ENCODE measurements at regions not wholly inside any gene's neighbourhood (a gene's known extent, or its start where the extent isn't known, plus 50 kb on each side); places are given as distances from the start of the nearest gene placed in this dataset.

DNA sequence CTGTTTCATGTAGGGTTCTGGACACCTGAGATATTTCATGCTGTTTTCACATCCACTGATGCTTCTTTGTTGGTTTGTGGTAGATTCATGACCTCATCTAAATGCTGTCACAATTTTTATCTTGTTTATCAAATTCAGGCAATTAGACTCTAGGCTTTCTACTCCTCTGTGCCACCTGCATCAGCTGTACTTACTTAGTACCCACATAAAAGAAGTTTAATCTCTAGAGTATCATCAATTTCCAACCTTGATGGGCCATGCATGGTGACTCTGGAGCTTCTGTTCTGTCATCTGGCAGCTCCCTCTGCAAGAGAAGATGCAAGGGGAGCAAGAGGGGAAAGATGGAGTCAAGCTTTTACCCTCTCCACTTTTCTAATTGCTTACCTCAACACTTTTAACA lies 195.9 kb upstream of the VWC2 start:
- no peaks in the 10 kb centered on the region for H3K9me3 ChIP-seq (ENCODE audit: control insufficient read depth, insufficient read depth, low read depth, low read length)
- H3K36me3 ChIP-seq (ENCODE audit: control insufficient read depth in 2 of 2, insufficient read depth in 1 of 2, low read length in 2 of 2), result no peaks in the 10 kb centered on the region
- ChIA-PET CTCF (no interaction called here), POLR2A (no interaction called here)
- H3K27ac ChIP-seq (ENCODE audit: extremely low read depth, low read depth, low read length), result no peak overlapping the region
- no peak for TF ChIP-seq HOXA7 (CRISPR knock-in tag; IDR thresholded peaks at IDR 0.05; ENCODE audit: borderline replicate concordance)
- no peak for TF ChIP-seq ZNF140 (tag by site-specific recombination; IDR thresholded peaks at IDR 0.05)
- TF ChIP-seq ZBTB20 (tag by site-specific recombination; IDR thresholded peaks at IDR 0.05), result no peak
- no peak for TF ChIP-seq FEZF1 (tag by site-specific recombination; IDR thresholded peaks at IDR 0.05)
- no peak for TF ChIP-seq ZNF843 (tag by site-specific recombination; IDR thresholded peaks at IDR 0.05)
- TF ChIP-seq ZNF23 (tag by site-specific recombination; IDR thresholded peaks at IDR 0.05; ENCODE audit: borderline replicate concordance), result no peak
- TF ChIP-seq ZNF391 (tag by site-specific recombination; IDR thresholded peaks at IDR 0.05; ENCODE audit: borderline replicate concordance, low read depth), result no peak
- no peak for TF ChIP-seq ZNF830 (tag by site-specific recombination; IDR thresholded peaks at IDR 0.05; ENCODE audit: low read depth)
- TF ChIP-seq SCRT1 (tag by site-specific recombination; IDR thresholded peaks at IDR 0.05; ENCODE audit: borderline replicate concordance), result no peak
- TF ChIP-seq ZNF654 (tag by site-specific recombination; IDR thresholded peaks at IDR 0.05; ENCODE audit: low read depth), result no peak
- TF ChIP-seq, protein P1, sequence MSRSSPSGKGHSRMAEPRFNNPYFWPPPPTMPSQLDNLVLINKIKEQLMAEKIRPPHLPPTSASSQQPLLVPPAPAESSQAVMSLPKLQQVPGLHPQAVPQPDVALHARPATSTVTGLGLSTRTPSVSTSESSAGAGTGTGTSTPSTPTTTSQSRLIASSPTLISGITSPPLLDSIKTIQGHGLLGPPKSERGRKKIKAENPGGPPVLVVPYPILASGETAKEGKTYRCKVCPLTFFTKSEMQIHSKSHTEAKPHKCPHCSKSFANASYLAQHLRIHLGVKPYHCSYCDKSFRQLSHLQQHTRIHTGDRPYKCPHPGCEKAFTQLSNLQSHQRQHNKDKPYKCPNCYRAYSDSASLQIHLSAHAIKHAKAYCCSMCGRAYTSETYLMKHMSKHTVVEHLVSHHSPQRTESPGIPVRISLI (tag by site-specific recombination; IDR thresholded peaks at IDR 0.05), result no peak
- no peak for TF ChIP-seq ZBTB8A (tag by site-specific recombination; IDR thresholded peaks at IDR 0.05)
- TF ChIP-seq, protein P2, sequence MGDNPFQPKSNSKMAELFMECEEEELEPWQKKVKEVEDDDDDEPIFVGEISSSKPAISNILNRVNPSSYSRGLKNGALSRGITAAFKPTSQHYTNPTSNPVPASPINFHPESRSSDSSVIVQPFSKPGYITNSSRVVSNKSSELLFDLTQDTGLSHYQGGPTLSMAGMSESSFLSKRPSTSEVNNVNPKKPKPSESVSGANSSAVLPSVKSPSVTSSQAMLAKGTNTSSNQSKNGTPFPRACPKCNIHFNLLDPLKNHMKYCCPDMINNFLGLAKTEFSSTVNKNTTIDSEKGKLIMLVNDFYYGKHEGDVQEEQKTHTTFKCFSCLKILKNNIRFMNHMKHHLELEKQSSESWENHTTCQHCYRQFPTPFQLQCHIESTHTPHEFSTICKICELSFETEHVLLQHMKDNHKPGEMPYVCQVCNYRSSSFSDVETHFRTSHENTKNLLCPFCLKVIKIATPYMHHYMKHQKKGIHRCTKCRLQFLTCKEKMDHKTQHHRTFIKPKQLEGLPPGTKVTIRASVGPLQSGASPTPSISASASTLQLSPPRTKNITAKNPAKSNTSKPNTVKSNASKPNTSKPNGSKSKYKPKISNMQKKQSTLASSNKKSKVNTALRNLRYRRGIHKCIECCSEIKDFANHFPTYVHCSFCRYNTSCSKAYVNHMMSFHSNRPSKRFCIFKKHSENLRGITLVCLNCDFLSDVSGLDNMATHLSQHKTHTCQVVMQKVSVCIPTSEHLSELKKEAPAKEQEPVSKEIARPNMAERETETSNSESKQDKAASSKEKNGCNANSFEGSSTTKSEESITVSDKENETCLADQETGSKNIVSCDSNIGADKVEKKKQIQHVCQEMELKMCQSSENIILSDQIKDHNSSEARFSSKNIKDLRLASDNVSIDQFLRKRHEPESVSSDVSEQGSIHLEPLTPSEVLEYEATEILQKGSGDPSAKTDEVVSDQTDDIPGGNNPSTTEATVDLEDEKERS (tag by site-specific recombination; IDR thresholded peaks at IDR 0.05), result no peak
- no peak overlapping the region for H3K4me3 ChIP-seq (ENCODE audit: low read depth, low read length)
- H3K4me1 ChIP-seq (ENCODE audit: control insufficient read depth, insufficient read depth, low read length), result no peaks in the 10 kb centered on the region

DNA sequence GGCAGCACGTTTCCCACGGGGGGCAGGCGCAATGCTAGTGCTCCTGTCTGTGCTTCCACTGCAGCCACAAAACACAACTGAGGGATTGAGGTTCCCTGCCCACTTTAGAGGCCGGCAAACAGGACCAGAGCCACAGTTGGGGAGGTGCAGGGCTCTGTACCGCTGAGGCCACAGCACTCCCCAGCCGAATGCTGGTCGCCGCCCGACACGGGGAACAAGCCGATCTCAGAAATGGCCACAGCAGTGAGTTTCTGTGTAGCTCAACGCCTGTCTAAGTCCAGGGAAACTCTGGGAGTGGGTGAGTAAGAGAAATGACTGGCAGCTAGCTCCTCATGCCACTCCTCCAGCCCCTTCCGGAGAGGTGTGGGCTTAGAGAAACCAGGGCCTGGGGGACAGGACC lies 194.0 kb upstream of the VWC2 start:
- Histone ChIP-seq H3K27ac (ENCODE audit: extremely low read depth, low read depth, low read length) (no peak overlapping the region), H3K36me3 (ENCODE audit: control insufficient read depth in 2 of 2, insufficient read depth in 1 of 2, low read length in 2 of 2) (no peaks in the 10 kb centered on the region), H3K4me3 (ENCODE audit: low read depth, low read length) (no peak overlapping the region), H3K9me3 (ENCODE audit: control insufficient read depth, insufficient read depth, low read depth, low read length) (no peaks in the 10 kb centered on the region), H3K4me1 (ENCODE audit: control insufficient read depth, insufficient read depth, low read length) (no peaks in the 10 kb centered on the region)
- ChIA-PET POLR2A (no interaction called here), CTCF (no interaction called here)
- TF ChIP-seq ZBTB21 (tag by site-specific recombination; IDR thresholded peaks at IDR 0.05), result no peak
- TF ChIP-seq, protein P3, sequence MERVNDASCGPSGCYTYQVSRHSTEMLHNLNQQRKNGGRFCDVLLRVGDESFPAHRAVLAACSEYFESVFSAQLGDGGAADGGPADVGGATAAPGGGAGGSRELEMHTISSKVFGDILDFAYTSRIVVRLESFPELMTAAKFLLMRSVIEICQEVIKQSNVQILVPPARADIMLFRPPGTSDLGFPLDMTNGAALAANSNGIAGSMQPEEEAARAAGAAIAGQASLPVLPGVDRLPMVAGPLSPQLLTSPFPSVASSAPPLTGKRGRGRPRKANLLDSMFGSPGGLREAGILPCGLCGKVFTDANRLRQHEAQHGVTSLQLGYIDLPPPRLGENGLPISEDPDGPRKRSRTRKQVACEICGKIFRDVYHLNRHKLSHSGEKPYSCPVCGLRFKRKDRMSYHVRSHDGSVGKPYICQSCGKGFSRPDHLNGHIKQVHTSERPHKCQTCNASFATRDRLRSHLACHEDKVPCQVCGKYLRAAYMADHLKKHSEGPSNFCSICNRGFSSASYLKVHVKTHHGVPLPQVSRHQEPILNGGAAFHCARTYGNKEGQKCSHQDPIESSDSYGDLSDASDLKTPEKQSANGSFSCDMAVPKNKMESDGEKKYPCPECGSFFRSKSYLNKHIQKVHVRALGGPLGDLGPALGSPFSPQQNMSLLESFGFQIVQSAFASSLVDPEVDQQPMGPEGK (tag by site-specific recombination; IDR thresholded peaks at IDR 0.05), result no peak
- TF ChIP-seq ZFP3 (tag by site-specific recombination; IDR thresholded peaks at IDR 0.05; ENCODE audit: low read depth), result no peak
- TF ChIP-seq ZNF10 (tag by site-specific recombination; IDR thresholded peaks at IDR 0.05), result no peak
- TF ChIP-seq, protein P4, sequence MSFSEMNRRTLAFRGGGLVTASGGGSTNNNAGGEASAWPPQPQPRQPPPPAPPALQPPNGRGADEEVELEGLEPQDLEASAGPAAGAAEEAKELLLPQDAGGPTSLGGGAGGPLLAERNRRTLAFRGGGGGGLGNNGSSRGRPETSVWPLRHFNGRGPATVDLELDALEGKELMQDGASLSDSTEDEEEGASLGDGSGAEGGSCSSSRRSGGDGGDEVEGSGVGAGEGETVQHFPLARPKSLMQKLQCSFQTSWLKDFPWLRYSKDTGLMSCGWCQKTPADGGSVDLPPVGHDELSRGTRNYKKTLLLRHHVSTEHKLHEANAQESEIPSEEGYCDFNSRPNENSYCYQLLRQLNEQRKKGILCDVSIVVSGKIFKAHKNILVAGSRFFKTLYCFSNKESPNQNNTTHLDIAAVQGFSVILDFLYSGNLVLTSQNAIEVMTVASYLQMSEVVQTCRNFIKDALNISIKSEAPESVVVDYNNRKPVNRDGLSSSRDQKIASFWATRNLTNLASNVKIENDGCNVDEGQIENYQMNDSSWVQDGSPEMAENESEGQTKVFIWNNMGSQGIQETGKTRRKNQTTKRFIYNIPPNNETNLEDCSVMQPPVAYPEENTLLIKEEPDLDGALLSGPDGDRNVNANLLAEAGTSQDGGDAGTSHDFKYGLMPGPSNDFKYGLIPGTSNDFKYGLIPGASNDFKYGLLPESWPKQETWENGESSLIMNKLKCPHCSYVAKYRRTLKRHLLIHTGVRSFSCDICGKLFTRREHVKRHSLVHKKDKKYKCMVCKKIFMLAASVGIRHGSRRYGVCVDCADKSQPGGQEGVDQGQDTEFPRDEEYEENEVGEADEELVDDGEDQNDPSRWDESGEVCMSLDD (tag by site-specific recombination; IDR thresholded peaks at IDR 0.05), result no peak
- no peak for TF ChIP-seq ZNF654 (tag by site-specific recombination; IDR thresholded peaks at IDR 0.05; ENCODE audit: low read depth)
- no peak for TF ChIP-seq ZNF223 (tag by site-specific recombination; IDR thresholded peaks at IDR 0.05)
- no peak for TF ChIP-seq ZNF560 (tag by site-specific recombination; IDR thresholded peaks at IDR 0.05; ENCODE audit: borderline replicate concordance)
- TF ChIP-seq ZNF341 (tag by site-specific recombination; IDR thresholded peaks at IDR 0.05; ENCODE audit: low read depth), result no peak
- TF ChIP-seq, protein P5, sequence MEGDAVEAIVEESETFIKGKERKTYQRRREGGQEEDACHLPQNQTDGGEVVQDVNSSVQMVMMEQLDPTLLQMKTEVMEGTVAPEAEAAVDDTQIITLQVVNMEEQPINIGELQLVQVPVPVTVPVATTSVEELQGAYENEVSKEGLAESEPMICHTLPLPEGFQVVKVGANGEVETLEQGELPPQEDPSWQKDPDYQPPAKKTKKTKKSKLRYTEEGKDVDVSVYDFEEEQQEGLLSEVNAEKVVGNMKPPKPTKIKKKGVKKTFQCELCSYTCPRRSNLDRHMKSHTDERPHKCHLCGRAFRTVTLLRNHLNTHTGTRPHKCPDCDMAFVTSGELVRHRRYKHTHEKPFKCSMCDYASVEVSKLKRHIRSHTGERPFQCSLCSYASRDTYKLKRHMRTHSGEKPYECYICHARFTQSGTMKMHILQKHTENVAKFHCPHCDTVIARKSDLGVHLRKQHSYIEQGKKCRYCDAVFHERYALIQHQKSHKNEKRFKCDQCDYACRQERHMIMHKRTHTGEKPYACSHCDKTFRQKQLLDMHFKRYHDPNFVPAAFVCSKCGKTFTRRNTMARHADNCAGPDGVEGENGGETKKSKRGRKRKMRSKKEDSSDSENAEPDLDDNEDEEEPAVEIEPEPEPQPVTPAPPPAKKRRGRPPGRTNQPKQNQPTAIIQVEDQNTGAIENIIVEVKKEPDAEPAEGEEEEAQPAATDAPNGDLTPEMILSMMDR (tag by site-specific recombination; IDR thresholded peaks at IDR 0.05), result no peak

Data from HEK293 (cell line).